VCaP (cell line): ENCODE measurements at regions not wholly inside any gene's neighbourhood (a gene's known extent, or its start where the extent isn't known, plus 50 kb on each side); places are given as distances from the start of the nearest gene placed in this dataset.

Source experiments
- H3K27ac ChIP-seq: fragments of 450-650 bp; 2 replicates; pipeline ENCODE4 v1.5.1; 2017
- CTCF ChIP-seq: fragments of 450-650 bp; conservative IDR thresholded peaks from 2 replicates; pipeline ENCODE4 v1.5.1; 2017; ENCODE audit warnings: mild to moderate bottlenecking, moderate library complexity

GRCh38 chr5:134463176-134463720 is 51.6 kb upstream of the CDKN2AIPNL start:
- H3K27ac ChIP-seq: no peak overlapping the region
- TF ChIP-seq CTCF: no peak

- H3K27ac ChIP-seq: no peak overlapping the region
- no peak for TF ChIP-seq CTCF
Measured at GRCh38 chr5:134462761-134463160, 51.1 kb upstream of the CDKN2AIPNL start.

- TF ChIP-seq CTCF: no peak
- H3K27ac ChIP-seq: no peak overlapping the region
Measured at GRCh38 chr5:134462047-134462575, 50.4 kb upstream of the CDKN2AIPNL start.
